ENCODE measurements at regions not wholly inside any gene's neighbourhood (a gene's known extent, or its start where the extent isn't known, plus 50 kb on each side); places are given as distances from the start of the nearest gene placed in this dataset.

DNA sequence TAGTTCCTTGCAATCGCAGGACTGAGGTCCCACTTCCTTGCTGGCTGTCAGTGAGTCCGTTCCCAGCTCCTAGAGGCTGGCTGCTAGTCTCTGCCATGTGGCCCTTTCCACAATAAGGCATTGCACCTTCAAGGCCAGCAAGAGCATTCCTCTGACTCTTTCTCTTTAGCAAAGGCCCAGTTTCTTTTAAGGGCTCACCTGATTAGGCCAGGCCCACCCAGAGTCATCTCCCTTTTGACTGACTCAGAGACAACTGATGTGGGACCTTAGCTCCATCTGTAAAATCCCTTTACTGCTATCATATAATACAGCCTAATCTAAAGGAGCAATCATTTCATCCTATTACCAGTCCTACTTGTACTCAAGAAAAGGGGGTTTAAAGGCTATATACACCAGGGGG is 278.2 kb downstream of the SLC4A3 start:
- DNase-seq: no peak

DNA sequence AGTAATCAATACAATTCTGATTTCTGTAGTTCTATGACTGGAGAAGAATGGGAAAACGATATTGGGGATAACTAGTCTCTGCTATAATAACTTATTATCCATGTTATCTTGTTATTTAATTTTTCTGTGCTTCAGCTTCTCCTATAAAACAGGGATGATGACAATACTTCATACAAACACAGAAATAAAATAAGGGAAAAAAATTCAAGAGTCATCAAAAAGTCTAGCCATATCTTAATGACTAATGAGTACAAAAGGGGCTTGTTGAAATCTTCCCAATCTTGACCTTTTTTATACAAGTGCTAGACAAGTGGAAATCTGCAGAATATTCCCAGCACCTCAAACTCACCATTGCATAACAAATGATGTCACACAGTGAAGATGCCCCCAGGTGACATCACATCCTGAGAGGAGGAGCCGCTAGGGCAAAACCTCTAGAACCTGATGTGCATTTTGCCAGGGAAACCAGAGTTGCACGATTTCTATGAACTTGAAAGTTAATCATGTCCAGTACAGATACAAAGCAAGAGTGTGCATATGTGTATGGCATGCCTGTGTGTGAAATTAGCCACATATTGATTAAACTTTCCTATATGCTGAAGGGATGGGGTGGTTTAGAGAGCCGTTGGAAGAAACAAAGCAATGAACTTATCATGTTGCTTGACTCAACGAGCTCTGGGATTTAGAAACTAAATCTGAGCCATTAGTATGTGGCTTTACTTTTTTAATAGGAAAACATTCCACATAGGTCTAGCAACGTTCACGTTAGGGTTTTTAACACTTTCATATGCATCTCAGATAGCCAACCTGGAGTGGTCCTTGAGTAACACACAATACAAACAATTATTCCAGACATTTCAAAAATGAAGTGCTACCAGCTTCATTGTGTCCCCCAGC is 278.9 kb downstream of the SLC4A3 start:
- DNase-seq: no peak

DNA sequence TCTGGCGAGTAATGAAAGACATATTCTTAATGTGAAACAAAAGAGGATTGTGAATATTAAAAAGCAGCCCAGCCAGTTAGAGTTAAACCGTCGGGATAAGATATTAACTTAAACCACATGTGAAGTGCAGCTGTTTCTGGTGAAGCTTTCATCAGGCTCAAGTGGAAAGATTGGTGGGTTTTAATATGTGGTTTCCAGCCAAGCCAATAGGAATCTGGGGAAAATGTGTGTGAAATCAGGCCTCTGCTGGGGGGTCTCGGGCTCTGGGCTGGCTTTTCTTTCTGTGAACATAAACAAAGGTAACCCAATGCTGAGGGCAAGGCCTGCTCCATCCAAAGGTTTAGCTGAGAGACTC is 279.6 kb downstream of the SLC4A3 start:
- DNase-seq: no peak

DNA sequence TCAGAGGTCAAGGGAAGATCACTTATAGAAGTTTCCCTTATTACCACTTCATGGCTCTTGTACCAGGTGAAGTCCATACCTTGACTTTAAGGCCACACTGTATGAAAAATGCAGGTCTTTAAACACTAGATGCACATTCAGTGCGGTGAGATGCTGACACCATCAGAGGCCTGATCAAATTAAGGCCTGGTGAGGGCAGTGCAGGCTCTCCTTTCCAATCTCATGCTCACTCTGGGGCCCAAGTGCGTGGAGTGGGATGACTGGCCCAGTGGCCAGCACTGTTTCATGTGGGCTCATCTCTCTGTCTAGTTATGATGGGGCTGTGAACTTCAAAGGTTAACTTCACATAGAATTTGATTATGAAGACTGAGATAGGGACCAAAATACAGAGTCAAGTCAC is 281.1 kb downstream of the SLC4A3 start:
- no peak for DNase-seq

DNA sequence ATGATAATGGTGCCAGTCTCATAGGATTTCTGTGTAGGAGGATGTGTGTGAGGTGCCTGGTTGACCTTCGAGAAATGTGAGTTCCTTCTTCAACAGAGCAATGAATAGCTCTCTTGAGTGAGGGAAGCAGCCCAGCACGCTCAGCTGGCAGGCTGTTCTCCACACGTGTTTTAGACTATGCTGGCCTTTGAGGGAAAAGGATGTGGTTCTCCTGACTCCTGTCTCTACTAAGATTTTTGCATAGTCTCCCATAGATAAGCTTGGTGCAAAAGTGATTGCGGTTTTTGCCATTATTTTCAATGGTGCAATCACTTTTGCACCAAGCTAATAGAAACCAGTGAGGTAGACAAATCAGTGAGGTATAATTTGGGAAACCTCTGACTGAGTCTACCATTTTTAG is 284.1 kb downstream of the SLC4A3 start:
- no peak for DNase-seq

DNA sequence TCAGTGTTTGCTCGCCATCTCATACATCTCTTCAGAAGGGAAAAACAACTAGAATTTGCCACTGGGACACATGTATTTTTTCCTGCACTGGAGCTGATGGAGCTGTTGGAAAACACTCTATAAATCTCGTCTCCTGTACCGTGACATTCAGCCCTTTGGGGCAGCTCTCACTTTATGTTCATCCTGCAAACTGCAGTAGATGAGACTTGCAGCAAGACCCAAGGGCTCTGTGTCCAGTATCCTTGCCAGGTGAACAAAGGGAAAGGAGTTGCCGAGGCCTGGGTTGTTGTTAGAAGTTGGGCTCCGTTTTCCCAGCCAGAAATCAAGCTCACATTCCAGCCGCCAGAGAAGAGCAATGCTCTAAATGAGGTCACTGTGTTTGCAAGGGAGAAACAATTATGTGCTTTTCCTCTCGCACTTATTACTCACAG is 285.1 kb downstream of the SLC4A3 start:
- DNase-seq: no peak

DNA sequence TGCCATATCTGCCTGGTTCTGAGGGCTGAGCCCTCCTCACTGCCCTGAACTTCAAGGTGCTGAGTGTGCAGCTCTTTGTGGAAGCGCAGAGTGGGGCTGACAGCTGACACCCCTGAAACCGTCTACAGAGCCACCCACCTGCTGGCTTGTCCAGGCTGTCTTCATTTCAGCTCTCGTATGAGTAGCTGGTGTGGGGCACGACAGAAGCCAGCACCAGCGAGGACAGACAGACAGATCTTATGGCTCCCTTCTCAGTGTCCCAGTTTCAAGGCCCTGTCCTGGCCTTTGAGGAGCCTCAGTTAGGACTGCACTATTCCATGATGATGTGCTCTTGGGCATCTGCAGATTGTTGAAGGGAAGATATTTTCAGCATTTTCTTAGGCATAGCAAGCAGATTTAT is 287.1 kb downstream of the SLC4A3 start:
- DNase-seq: no peak

DNA sequence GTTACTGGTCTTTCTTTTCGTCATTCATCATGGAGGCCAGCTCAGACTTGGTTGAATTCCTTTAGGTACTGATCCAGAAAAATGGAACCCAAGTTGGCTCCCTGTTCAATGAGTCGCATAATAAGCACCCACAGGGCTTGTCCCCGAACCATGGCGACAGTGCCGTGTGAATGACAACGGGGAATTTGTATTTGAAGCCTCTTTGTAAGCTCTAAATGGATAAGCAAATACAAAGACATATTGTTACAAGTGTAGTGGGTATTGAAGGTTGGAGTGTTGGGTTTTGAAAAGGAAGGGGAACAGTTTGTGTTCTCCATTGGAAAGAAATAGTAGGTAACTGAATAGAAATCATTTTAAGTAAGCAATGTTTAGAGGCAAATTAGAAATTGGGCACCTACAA is 288.9 kb downstream of the SLC4A3 start:
- DNase-seq: no peak

DNA sequence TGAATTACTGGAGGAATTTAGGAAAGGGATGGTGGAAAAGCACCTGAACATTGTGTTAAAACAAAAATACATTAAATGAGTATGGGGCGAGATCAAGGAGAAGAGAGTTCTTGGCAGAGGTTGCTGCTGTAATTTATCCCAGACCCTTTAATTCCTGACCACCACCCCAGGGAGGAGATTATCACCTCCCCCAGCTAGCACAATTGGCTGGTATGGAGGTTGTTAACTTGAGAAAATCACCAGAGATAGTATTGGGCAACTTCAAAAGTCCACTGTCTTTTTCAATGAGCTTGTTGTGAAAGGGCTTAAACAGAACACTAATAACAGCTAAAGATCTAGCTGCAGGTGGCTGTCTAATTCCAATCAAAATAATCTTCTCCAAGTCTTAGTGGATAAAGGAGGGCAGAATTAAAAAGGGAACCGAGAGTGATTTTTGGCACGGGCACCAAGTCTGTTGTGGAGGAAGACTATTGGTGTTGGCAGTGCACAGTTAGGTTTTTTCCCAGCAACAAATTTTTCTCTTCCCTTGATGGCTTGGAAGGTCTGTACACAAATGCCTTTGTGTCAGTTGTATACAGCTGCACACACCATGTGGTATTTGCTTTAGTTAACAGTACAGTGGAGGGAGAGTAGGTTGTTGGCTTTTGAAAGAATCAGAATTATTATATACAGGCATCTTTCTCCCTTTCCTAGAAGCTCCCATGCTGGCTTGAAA is 289.5 kb downstream of the SLC4A3 start:
- no peak for DNase-seq

DNA sequence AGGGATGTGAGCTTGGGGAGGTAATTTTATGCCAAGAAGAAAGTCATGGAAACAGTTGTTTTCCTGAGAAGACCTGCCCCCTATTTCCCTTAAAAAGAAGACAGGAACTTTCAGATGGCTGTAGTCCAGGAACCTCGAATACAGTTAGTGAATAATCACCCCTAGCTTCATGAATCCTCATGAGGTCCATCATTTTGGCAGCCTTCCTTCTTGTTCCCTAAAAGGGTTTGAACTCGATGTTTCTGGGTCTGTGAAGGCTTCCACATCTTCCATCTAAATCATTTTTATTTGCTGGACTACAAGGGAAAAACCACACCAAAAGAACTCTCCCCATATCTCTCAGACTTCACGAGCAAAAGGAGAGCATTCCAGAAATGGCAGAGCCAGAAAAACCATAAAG is 290.8 kb downstream of the SLC4A3 start:
- no peak for DNase-seq

DNA sequence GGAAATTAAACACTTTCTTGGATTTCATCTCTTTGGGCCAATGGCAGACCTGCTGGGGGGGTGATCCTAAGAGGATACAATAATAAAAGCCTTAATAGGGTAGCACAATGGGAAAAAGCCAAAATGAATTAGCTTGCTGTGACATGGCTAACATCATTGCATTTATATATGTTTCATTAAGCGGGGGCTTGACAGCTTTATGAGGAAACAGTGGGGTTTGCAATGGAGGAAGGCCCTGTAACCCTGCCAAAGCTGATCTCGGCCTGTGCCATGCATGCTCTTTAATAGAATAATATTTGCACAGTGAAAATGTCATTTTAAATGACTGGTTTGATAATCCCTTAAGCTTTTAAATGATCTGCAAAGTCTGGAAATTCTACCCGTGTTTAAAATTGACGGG is 291.5 kb downstream of the SLC4A3 start:
- no peak for DNase-seq

DNA sequence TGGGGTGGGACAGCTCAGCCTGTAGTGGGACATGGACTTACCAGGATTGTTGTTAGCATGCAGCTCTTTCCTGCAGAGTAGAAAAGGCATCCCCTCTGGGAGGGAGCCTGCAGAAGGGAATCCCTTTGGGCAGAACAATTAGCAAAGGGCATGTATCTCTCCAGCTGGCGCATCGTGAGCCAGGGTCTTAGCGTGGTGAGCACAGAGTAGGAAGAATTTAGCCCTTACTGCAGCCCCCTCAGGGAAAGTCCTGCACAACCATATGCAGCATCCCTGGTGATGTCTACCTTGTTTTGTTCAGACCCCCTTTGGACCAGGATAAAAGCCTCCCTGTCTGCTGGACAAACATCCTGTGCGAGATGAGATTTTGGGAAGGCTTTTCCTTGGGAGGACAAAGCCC is 292.1 kb downstream of the SLC4A3 start:
- DNase-seq: no peak

DNA sequence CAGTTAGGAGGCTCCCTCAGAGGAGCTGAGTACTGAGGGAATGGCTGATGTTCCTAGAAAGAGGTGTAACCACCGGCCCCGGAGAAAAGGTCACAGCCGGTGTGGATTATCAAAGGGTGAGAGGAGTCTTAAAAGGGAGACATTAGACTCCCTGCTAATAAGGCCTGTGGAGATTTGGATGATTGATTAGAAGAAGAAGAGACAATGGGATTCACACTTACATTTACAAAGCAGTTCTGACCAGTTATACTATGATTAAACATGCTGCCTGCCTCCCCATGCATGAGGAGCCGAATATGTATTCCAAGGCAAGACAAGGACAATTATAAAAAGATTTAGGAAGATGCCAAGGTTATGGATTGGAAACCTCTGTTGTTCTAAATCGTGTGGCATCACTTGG is 302.4 kb downstream of the SLC4A3 start:
- DNase-seq: no peak

DNA sequence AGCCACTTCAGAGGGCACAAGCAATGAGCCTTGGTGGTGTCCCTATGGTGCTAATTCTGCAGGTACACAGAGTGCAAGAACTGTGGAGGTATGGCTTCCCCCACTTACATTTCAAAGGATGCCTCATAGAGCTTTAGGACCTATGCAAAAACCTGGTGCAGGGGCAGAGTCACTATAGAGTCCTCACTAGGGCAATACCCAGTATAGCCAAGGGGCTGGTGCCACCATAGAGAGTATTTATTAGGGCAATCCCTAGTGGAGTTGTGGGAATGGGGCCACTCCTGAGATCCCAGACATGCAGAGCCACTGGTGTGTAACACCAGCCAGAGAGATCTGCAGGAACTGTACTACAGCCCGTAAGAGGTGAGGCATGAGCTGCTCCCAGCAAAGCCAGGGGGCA is 312.2 kb downstream of the SLC4A3 start:
- DNase-seq: no peak

DNA sequence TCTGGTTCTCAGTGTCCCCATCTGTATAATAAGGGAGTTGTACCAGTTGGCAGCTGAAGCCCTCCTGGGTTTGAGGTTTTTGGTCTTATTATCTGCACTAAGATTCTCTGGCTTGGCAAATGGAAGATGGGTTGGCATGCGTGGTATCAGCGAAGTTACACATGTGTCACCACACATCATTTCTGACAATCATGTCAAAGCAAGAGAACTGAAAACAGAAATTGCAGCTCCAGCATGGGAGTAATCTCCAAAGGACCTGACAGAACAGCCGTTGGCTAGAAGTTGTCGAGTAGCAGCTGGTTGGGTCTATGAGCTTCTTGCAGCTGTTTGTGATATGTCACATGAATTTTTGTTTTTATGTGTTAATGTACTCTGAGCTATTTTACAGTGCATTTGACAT is 317.4 kb downstream of the SLC4A3 start:
- DNase-seq: no peak

DNA sequence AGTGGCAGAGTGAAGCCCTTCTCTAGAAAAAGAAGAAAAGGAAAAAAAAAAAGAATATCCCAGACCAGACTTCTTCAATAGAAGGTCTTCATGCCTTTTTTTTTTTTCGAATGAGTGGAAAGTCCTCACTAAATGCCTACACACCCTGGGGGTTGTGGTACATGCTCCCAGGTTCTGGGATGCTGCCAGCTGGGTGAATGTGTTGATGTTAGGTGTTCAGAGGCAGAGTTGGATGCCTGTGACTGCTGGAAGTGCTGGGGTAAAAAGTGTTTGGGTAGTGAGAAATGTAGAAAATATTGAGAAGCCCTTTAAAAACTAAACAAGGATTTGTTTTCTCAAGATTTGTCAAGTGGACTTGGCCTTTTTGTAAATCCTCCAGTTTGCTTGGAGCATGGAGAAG is 318.6 kb downstream of the SLC4A3 start:
- no peak for DNase-seq

DNA sequence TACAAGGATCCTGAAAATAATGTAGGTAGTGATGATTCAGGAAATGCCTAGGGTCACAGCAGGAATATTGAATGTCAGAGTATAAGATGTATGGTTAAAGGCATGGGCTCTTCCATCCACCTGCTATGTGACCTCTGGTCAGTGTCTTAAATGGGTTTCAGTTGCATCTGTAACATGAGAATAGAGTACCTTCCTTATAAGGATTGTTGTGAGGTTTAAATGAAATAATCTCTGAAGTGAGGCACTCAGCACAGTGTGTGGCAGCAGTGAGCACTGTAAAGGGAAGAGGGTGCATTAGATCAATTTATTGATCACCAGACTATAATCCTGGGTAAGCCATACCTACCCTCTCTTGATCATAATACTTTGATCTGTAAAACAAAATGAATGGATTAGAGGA is 319.1 kb downstream of the SLC4A3 start:
- no peak for DNase-seq

DNA sequence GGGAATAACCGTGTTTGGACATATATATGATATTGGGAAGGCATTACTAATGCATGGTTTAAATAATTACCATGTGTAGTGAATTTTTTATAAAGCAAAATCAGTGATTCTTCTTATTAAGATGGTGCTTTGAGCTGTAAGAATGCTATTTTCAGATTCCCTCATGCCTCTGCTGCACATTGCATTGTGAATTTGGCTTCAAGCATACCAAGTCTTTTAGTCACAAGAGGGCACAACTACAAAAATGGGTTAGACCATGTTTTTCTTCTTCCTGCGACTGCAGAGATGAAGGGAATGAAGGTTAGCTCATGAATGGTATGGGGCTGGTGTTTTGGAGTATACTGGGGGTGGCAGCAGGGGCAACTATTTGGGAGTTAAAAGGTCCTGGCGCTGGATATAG is 320.1 kb downstream of the SLC4A3 start:
- DNase-seq: no peak

DNA sequence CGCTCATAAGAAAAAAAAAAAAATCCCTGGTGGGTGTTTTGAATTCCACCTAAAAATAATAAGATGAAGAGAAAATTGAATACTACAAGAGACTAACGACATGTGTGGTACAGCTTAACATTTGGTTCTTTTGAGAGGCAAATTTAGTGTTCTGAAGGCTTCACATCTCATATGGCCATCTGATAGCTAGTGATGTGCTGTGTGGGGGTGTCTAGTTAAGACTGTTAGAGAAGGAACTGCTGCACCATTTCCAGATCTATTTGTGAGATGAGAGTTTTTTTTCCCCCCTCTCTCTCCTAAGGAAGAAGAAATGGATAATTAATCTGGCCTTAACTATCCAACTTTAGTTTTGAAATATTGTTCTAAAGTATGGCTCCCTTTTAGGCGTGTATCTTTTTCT is 321.6 kb downstream of the SLC4A3 start:
- no peak for DNase-seq

DNA sequence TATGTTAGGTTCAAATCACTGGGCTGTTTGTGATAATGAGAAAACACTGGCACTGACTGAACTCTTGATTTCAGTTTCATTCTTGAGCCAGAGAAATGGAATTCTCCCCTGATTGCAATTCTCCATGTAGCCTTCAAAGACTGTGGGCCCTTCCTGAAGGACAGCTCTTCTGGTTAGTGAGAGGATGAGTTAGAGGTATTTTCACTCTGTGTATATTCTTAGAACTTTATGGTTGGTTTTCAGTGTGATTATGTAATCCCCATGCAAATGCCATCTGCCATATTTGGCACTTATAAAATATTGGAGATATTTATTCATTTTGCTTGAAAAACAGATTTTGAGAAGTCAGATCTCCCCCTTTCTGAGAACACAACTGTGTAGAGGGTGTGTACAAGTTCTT is 323.7 kb downstream of the SLC4A3 start:
- DNase-seq: no peak

DNA sequence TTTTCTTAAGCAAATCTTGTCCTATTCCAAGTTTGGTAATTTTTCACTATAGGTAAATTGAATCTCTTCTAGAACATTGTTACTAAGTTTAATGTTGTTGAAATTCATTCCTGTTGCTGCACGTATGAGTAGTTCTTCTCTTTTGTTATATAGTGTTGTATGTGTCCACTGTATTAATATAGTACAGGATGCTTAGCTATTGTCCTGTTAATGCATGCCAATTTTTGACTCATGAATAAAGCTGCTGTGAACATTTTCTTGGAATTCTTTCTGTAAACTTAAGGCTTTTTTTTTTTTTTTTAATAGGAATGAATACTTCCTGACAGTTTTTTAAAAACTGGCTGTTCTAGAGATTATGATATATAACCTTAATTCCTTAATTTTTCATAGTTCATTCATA is 326.9 kb downstream of the SLC4A3 start:
- DNase-seq: no peak

DNA sequence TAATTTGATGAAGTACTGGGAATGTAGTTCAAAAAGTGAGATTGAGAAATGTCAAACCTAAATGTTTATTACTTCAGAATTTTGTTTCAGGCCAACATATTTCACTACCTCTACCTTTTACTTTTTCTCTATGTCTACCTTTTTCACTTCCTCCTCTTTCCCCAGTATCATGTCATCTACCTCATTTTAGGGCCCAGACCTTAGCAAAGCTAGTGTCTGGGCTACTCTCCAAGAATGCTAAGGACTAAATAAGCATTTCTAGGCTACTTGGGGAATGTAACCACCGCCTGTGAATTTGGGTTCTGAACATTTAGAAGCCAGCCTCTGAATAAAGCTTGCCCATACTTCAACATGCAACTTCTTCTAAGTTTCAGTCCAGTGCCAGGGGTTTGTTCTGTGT is 330.4 kb downstream of the SLC4A3 start:
- DNase-seq: no peak

DNA sequence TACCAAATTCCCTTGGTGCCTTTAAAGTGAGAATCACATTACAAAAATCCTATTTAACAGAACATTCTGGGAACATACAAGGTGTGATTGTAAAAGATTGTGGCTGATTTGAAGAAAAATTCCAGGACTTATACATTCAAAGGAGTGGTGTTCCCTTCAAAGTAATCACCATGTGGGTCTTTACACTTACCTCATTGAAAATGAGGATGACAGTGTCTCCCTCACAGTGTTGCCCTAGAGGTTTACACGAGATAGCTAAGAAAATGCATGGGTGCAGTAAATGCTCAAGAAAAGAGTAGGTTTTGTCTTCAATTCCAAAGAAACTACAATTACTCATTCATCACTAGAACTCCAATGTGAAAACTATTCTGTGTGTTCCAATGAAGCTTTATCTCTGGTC is 331.5 kb downstream of the SLC4A3 start:
- no peak for DNase-seq

DNA sequence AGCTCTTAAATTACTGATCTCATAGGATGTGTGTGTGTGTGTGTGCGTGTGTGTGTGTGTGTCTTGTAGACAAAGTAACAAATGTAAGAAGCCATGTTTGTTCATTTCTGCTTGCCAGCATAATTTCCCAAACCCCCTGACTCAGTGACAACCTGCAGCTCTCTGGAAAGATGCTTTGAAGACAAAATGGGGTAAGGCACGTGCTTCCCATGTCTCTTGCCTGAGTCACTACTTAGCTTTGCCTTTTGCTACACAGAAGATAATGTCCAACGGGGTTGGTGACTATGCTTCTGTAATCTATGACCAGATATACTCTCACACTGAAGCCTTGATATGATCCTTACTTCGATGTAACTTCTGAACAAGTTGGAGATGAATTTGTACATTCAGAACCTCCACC is 332.0 kb downstream of the SLC4A3 start:
- DNase-seq: no peak
